ENCODE measurements at regions not wholly inside any gene's neighbourhood (a gene's known extent, or its start where the extent isn't known, plus 50 kb on each side); places are given as distances from the start of the nearest gene placed in this dataset.
A peak's percentile ranks its signal among the peaks of the same experiment; 100 is the strongest.

DNA sequence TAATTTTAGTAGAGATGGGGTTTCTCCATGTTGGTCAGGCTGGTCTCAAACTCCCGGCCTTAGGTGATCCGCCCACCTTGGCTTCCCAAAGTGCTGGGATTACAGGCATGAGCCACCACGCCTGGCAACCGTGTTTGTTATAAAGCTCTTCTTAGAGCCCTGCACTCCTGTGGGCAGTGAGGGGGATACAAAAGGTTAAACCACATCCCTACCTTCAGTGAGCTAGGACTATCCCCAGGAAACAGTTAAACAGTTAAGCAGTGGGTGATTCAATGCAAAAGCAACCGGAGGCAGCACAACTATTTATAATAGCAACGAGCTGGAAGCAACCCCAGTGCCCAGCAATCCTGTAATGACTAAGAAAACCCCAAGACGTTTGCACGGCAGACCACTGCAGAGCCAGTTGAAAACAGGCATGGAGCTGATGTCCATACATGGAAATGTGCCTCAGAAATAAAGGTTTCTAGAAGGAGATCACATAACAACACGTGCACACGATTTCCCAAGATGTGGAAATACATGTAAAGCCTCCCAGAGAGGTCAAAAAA is 107.2 kb upstream of the LYZL2 start:
- H3K4me3 ChIP-seq (replicated peaks in 1 of 3; ENCODE audit: low read depth in 2 of 3, low read length in 3 of 3): no peak overlapping the region
- peaks cover 20% of the 10 kb centered on the region for H3K4me1 Mint-ChIP-seq
- 80% methylated on average over 2 of the region's 10 CpGs for WGBS (ENCODE audit: insufficient coverage)
- peaks cover 2 to 4% (median 3%) of the 10 kb centered on the region in 3 donors for H3K27me3 Mint-ChIP-seq (ENCODE audit: low read depth in 3 of 3)
- intact Hi-C loops (cut with micrococcal nuclease): no loop called here
- peaks cover 0 to 3% (median 2%) of the 10 kb centered on the region in 7 donors for H3K9me3 Mint-ChIP-seq
- no peaks in the 10 kb centered on the region for H3K4me1 ChIP-seq (ENCODE audit: control insufficient read depth in 1 of 2, insufficient read depth in 2 of 2, low read length in 2 of 2)
- no peak for DNase-seq
- H3K4me3 Mint-ChIP-seq: no peak overlapping the region
- no peak overlapping the region for H3K27ac ChIP-seq (ENCODE audit: low read depth in 1 of 2, low read length in 2 of 2)
- H2AFZ ChIP-seq (ENCODE audit: insufficient read depth, low read depth, low read length, poor library complexity, severe bottlenecking): peak overlapping the region; percentile 66
- H3K36me3 ChIP-seq (replicated peaks in 1 of 2; ENCODE audit: control insufficient read depth in 1 of 2, insufficient read depth in 2 of 2, low read length in 2 of 2): no peaks in the 10 kb centered on the region
- H3K9ac ChIP-seq (ENCODE audit: insufficient read depth, low read length, poor library complexity, severe bottlenecking): no peak overlapping the region
- no peak overlapping the region for H3K27ac Mint-ChIP-seq
- TF ChIP-seq, protein P1, sequence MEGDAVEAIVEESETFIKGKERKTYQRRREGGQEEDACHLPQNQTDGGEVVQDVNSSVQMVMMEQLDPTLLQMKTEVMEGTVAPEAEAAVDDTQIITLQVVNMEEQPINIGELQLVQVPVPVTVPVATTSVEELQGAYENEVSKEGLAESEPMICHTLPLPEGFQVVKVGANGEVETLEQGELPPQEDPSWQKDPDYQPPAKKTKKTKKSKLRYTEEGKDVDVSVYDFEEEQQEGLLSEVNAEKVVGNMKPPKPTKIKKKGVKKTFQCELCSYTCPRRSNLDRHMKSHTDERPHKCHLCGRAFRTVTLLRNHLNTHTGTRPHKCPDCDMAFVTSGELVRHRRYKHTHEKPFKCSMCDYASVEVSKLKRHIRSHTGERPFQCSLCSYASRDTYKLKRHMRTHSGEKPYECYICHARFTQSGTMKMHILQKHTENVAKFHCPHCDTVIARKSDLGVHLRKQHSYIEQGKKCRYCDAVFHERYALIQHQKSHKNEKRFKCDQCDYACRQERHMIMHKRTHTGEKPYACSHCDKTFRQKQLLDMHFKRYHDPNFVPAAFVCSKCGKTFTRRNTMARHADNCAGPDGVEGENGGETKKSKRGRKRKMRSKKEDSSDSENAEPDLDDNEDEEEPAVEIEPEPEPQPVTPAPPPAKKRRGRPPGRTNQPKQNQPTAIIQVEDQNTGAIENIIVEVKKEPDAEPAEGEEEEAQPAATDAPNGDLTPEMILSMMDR (IDR thresholded peaks at IDR 0.05): no peak
- H3K9me3 ChIP-seq (replicated peaks in 1 of 2; ENCODE audit: control insufficient read depth in 1 of 2, insufficient read depth in 1 of 2, low read length in 2 of 2): no peaks in the 10 kb centered on the region
- no peaks in the 10 kb centered on the region for H3K27me3 ChIP-seq (ENCODE audit: control insufficient read depth in 2 of 2, insufficient read depth in 2 of 2, low read length in 2 of 2)
- no peaks in the 10 kb centered on the region for H3K79me2 ChIP-seq (ENCODE audit: insufficient read depth, low read length)
- no peak overlapping the region for H3K4me2 ChIP-seq (replicated peaks; ENCODE audit: extremely low read depth, low read length, poor library complexity, severe bottlenecking)
- H3K36me3 Mint-ChIP-seq: no peaks in the 10 kb centered on the region
- no peaks in the 10 kb centered on the region for H4K20me1 ChIP-seq (ENCODE audit: insufficient read depth, low read length)

DNA sequence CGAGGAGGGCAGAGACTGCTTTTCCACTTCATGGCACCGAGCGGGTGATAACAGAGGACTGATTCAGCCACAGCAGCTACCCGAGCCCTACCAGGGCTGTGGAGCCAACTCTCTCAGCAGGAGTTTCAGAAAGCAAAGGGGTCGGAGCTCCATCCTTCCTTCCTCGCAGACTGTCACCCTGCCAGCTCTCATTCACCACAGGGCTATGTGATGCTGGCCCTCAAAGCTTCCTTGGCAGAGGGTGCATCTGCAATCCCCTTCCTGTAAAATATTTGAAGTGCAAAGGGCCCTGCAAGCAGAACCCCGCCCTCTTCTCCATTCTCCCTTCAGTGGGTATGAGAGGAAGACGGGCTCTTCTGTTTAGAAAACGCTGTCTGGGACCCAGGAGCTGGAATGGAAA is 105.3 kb upstream of the LYZL2 start:
- Histone ChIP-seq H3K79me2 (ENCODE audit: insufficient read depth, low read length) (no peaks in the 10 kb centered on the region), H3K27me3 (ENCODE audit: control insufficient read depth in 2 of 2, insufficient read depth in 2 of 2, low read length in 2 of 2) (no peaks in the 10 kb centered on the region), H2AFZ (ENCODE audit: insufficient read depth, low read depth, low read length, poor library complexity, severe bottlenecking) (peak overlapping the region; percentile 24), H3K27ac (ENCODE audit: low read depth in 1 of 2, low read length in 2 of 2) (no peak overlapping the region), H4K20me1 (ENCODE audit: insufficient read depth, low read length) (no peaks in the 10 kb centered on the region), H3K9ac (ENCODE audit: insufficient read depth, low read length, poor library complexity, severe bottlenecking) (no peak overlapping the region), H3K36me3 (replicated peaks in 1 of 2; ENCODE audit: control insufficient read depth in 1 of 2, insufficient read depth in 2 of 2, low read length in 2 of 2) (no peaks in the 10 kb centered on the region), H3K9me3 (replicated peaks in 1 of 2; ENCODE audit: control insufficient read depth in 1 of 2, insufficient read depth in 1 of 2, low read length in 2 of 2) (no peaks in the 10 kb centered on the region), H3K4me3 (replicated peaks in 1 of 3; ENCODE audit: low read depth in 2 of 3, low read length in 3 of 3) (no peak overlapping the region), H3K4me1 (ENCODE audit: control insufficient read depth in 1 of 2, insufficient read depth in 2 of 2, low read length in 2 of 2) (no peaks in the 10 kb centered on the region), H3K4me2 (replicated peaks; ENCODE audit: extremely low read depth, low read length, poor library complexity, severe bottlenecking) (no peak overlapping the region)
- Mint-ChIP-seq H3K4me1 (peaks cover 20% of the 10 kb centered on the region), H3K27ac (peak overlapping the region in 1 of 7 donors; percentile 27), H3K36me3 (no peaks in the 10 kb centered on the region), H3K4me3 (peak overlapping the region; percentile 19 to 51), H3K27me3 (ENCODE audit: low read depth in 3 of 3) (peaks cover 2 to 3% (median 2%) of the 10 kb centered on the region in 3 donors), H3K9me3 (peaks cover 0 to 3% (median 0%) of the 10 kb centered on the region in 7 donors)
- TF ChIP-seq, protein P1 (IDR thresholded peaks at IDR 0.05): no peak
- DNase-seq: no peak
- intact Hi-C loops (cut with micrococcal nuclease): no loop called here
- WGBS (ENCODE audit: insufficient coverage): 16% methylated on average over 7 of the region's 9 CpGs

Measured in CD14-positive monocyte (primary cell).